Epithelial cell of esophagus (primary cell): ENCODE measurements at regions not wholly inside any gene's neighbourhood (a gene's known extent, or its start where the extent isn't known, plus 50 kb on each side); places are given as distances from the start of the nearest gene placed in this dataset.

ENCODE experiments used
- DNase-seq: peaks from one replicate; pipeline ENCODE4 v3.0.0; 2010; ENCODE audit warnings: low read depth
- H3K4me3 ChIP-seq: 2 replicates; pipeline ENCODE4 v1.5.1; 2011; ENCODE audit warnings: mild to moderate bottlenecking, low read length, control low read depth
- CTCF ChIP-seq: IDR thresholded peaks from 2 replicates; pipeline ENCODE4 v1.5.1; 2011; ENCODE audit warnings: low read depth, mild to moderate bottlenecking, low read length, control low read depth, inconsistent platforms; ENCODE audit not compliant: insufficient read depth; ENCODE audit errors: missing control alignments

- H3K4me3 ChIP-seq = no peak overlapping the region
- no peak for DNase-seq
- no peak for TF ChIP-seq CTCF
These were observed 1440.3 kb downstream of the NCAM2 start for GRCh38 chr21:22438428-22439086.

GRCh38 chr21:22444990-22445389 is 1446.8 kb downstream of the NCAM2 start:
- TF ChIP-seq CTCF = no peak
- no peak overlapping the region for H3K4me3 ChIP-seq
- no peak for DNase-seq

GRCh38 chr21:22450507-22450906 is 1452.3 kb downstream of the NCAM2 start:
- no peak for TF ChIP-seq CTCF
- DNase-seq = no peak

GRCh38 chr21:22456241-22456640 is 1458.0 kb downstream of the NCAM2 start:
- H3K4me3 ChIP-seq = no peak overlapping the region
- DNase-seq = no peak
- no peak for TF ChIP-seq CTCF

More at GRCh38 chr21:22450507-22450906, 1452.3 kb downstream of the NCAM2 start:
- H3K4me3 ChIP-seq = no peak overlapping the region

GRCh38 chr21:22468893-22469292 is 1470.7 kb downstream of the NCAM2 start:
- no peak for DNase-seq
- TF ChIP-seq CTCF = no peak
- H3K4me3 ChIP-seq = no peak overlapping the region

- no peak for DNase-seq
- no peak overlapping the region for H3K4me3 ChIP-seq
- TF ChIP-seq CTCF = no peak
These were observed 1476.2 kb downstream of the NCAM2 start for GRCh38 chr21:22474403-22474802.

GRCh38 chr21:22476214-22476613 is 1478.0 kb downstream of the NCAM2 start:
- DNase-seq = no peak
- TF ChIP-seq CTCF = no peak

More at GRCh38 chr21:22476214-22476613, 1478.0 kb downstream of the NCAM2 start:
- H3K4me3 ChIP-seq = no peak overlapping the region
